ENCODE measurements at regions not wholly inside any gene's neighbourhood (a gene's known extent, or its start where the extent isn't known, plus 50 kb on each side); places are given as distances from the start of the nearest gene placed in this dataset.

DNA sequence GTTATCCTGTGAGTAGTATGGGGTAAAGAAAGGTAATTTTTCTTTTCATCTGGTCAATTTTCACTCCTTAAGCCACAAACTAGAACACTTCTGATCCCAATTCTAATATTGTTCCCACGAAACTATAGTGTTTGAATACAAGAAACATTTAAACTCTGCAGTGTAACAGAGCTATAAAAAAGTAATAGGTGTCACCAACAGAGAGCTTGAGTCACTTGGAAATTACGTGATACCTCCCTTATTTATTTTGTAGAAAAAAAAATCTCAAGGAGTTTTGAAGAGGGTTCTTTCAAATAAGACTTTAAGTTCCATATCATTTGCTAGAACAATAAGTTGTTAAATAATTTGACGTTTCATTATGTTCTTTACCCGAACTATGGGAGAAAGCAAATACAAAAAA lies 959.4 kb downstream of the JRKL start (continued):
- TF ChIP-seq, protein P1, sequence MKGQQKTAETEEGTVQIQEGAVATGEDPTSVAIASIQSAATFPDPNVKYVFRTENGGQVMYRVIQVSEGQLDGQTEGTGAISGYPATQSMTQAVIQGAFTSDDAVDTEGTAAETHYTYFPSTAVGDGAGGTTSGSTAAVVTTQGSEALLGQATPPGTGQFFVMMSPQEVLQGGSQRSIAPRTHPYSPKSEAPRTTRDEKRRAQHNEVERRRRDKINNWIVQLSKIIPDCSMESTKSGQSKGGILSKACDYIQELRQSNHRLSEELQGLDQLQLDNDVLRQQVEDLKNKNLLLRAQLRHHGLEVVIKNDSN (IDR thresholded peaks at IDR 0.05; ENCODE audit: borderline replicate concordance, low read depth): no peak
- TF ChIP-seq RFX5 (IDR thresholded peaks at IDR 0.05; ENCODE audit: low read length) (no peak), JUND (IDR thresholded peaks at IDR 0.05) (no peak), FOXJ3 (CRISPR knock-in tag; IDR thresholded peaks at IDR 0.05) (no peak)

- no peak overlapping the region for H3K27ac ChIP-seq (ENCODE audit: low read depth in 2 of 2, low read length in 1 of 2)
- peaks cover 0 to 4% of the 10 kb centered on the region in 2 experiments; a peak in 1 of 4 replicates for H3K4me1 ChIP-seq (ENCODE audit: control insufficient read depth in 1 of 2, insufficient read depth in 2 of 2, low read depth in 1 of 2, low read length in 1 of 2)
- H3K9me3 ChIP-seq: no peaks in the 10 kb centered on the region
- no peak for DNase-seq
- no peaks in the 10 kb centered on the region for H3K36me3 ChIP-seq (replicated peaks in 1 of 2; ENCODE audit: control insufficient read depth in 1 of 2, insufficient read depth in 2 of 2, low read length in 1 of 2)
- no peaks in the 10 kb centered on the region for H3K27me3 ChIP-seq (ENCODE audit: insufficient read depth)
- H2AFZ ChIP-seq (ENCODE audit: low read depth): no peak overlapping the region
- H3K4me2 ChIP-seq: no peak overlapping the region
- H4K20me1 ChIP-seq (ENCODE audit: insufficient read depth): no peaks in the 10 kb centered on the region
- no peaks in the 10 kb centered on the region for H3K9me2 ChIP-seq
- no peak overlapping the region for H3K9ac ChIP-seq
- WGBS (ENCODE audit: low lambda C conversion rate): 16% methylated on average over 2 of the region's 2 CpGs
- CTCF ChIA-PET: no interaction called here
- no peaks in the 10 kb centered on the region for H3K79me2 ChIP-seq (ENCODE audit: insufficient read depth)
- POLR2A ChIA-PET: no interaction called here
- no peaks in the 10 kb centered on the region for H3F3A ChIP-seq (replicated peaks; ENCODE audit: insufficient read depth)
- TF ChIP-seq, protein P1 (IDR thresholded peaks at IDR 0.05; ENCODE audit: borderline replicate concordance, low read depth): no peak
- no peak for TF ChIP-seq FOSL2 (IDR thresholded peaks at IDR 0.05; ENCODE audit: borderline replicate concordance, low read depth)
- no peak overlapping the region for H3K4me3 ChIP-seq (ENCODE audit: low read depth in 2 of 2, low read length in 1 of 2)
Observed at GRCh38 chr11:97351939-97352338, 962.1 kb downstream of the JRKL start.

DNA sequence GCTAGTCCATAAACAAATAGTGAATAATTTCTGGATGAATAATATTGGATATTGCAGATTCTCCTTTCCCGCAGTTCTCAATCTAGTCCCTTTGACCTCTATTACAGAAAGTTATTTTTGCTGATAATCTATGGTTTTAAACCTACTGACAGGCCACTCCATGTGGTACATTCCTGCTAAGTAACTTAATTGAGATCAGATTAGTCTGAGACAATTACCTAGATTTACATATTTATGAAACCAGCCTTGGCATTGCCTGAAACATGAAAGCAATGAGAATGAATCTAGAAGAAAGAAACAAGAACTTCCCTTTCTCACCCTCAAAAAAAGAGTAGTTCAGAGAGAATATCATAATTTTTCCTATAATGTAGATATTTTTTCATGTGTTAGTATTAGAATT lies 964.2 kb downstream of the JRKL start:
- no peak overlapping the region for H3K4me2 ChIP-seq
- no peaks in the 10 kb centered on the region for H3K9me3 ChIP-seq
- no peaks in the 10 kb centered on the region for H3K36me3 ChIP-seq (replicated peaks in 1 of 2; ENCODE audit: control insufficient read depth in 1 of 2, insufficient read depth in 2 of 2, low read length in 1 of 2)
- H3F3A ChIP-seq (replicated peaks; ENCODE audit: insufficient read depth): no peaks in the 10 kb centered on the region
- no peaks in the 10 kb centered on the region for H3K9me2 ChIP-seq
- POLR2A ChIA-PET: no interaction called here
- H4K20me1 ChIP-seq (ENCODE audit: insufficient read depth): no peaks in the 10 kb centered on the region
- H3K27ac ChIP-seq (ENCODE audit: low read depth in 2 of 2, low read length in 1 of 2): no peak overlapping the region
- no peaks in the 10 kb centered on the region for H3K27me3 ChIP-seq (ENCODE audit: insufficient read depth)
- 23% methylated on average over 1 of the region's 1 CpG for WGBS (ENCODE audit: low lambda C conversion rate)
- no peak overlapping the region for H3K4me3 ChIP-seq (ENCODE audit: low read depth in 2 of 2, low read length in 1 of 2)
- DNase-seq: no peak
- no peak overlapping the region for H2AFZ ChIP-seq (ENCODE audit: low read depth)
- TF ChIP-seq ELF1 (IDR thresholded peaks at IDR 0.05) (no peak), RXRA (IDR thresholded peaks at IDR 0.05; ENCODE audit: borderline replicate concordance, low read depth) (no peak), CHD2 (IDR thresholded peaks at IDR 0.05; ENCODE audit: low read length, partially characterized antibody) (no peak), USF2 (IDR thresholded peaks at IDR 0.05; ENCODE audit: borderline replicate concordance, low read depth, low read length) (no peak), RAD21 (IDR thresholded peaks at IDR 0.05; ENCODE audit: low read length) (no peak), IRF3 (IDR thresholded peaks at IDR 0.05; ENCODE audit: low read depth, low read length) (no peak), TEAD4 (IDR thresholded peaks at IDR 0.05; ENCODE audit: borderline replicate concordance, insufficient read depth) (no peak)
- TF ChIP-seq, protein P2, sequence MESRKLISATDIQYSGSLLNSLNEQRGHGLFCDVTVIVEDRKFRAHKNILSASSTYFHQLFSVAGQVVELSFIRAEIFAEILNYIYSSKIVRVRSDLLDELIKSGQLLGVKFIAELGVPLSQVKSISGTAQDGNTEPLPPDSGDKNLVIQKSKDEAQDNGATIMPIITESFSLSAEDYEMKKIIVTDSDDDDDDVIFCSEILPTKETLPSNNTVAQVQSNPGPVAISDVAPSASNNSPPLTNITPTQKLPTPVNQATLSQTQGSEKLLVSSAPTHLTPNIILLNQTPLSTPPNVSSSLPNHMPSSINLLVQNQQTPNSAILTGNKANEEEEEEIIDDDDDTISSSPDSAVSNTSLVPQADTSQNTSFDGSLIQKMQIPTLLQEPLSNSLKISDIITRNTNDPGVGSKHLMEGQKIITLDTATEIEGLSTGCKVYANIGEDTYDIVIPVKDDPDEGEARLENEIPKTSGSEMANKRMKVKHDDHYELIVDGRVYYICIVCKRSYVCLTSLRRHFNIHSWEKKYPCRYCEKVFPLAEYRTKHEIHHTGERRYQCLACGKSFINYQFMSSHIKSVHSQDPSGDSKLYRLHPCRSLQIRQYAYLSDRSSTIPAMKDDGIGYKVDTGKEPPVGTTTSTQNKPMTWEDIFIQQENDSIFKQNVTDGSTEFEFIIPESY (IDR thresholded peaks at IDR 0.05; ENCODE audit: borderline replicate concordance, low read depth): no peak
- peaks cover 0 to 4% of the 10 kb centered on the region in 2 experiments; a peak in 1 of 4 replicates for H3K4me1 ChIP-seq (ENCODE audit: control insufficient read depth in 1 of 2, insufficient read depth in 2 of 2, low read depth in 1 of 2, low read length in 1 of 2)
- CTCF ChIA-PET: no interaction called here
- no peaks in the 10 kb centered on the region for H3K79me2 ChIP-seq (ENCODE audit: insufficient read depth)
- no peak overlapping the region for H3K9ac ChIP-seq

All from SK-N-SH (cell line).